Colonic mucosa (tissue), 4 donors: ENCODE measurements at regions not wholly inside any gene's neighbourhood (a gene's known extent, or its start where the extent isn't known, plus 50 kb on each side); places are given as distances from the start of the nearest gene placed in this dataset.
"Not testable (repeated sequence)": the region's sequence is repeated elsewhere in the genome, so short reads cannot be mapped to it uniquely, and the experiment has no call there.

Source experiments
- DNase-seq: peaks from one replicate; pipeline ENCODE4 v3.0.0-alpha.2; 2020
- H3K27ac ChIP-seq: fragments of 200-600 bp; one replicate; pipeline ENCODE4 v1.8.0; 2021
- H3K27me3 ChIP-seq: fragments of 200-600 bp; one replicate; pipeline ENCODE4 v1.8.0; 2021
- H3K36me3 ChIP-seq: fragments of 200-600 bp; one replicate; pipeline ENCODE4 v1.8.0; 2021
- H3K4me1 ChIP-seq: fragments of 200-600 bp; one replicate; pipeline ENCODE4 v1.8.0; 2021; ENCODE audit warnings: mild to moderate bottlenecking
- H3K4me3 ChIP-seq: fragments of 200-600 bp; one replicate; pipeline ENCODE4 v1.8.0; 2021
- H3K9ac ChIP-seq, 2 donors: one replicate each; pipeline ENCODE4 v1.7.0; 2013; ENCODE audit warnings: control low read depth in 2 of 2, low read depth in 2 of 2, low read length in 2 of 2
- H3K9me3 ChIP-seq: fragments of 200-600 bp; one replicate; pipeline ENCODE4 v1.8.0; 2021
- intact Hi-C: fragments of 100-400 bp; cut with DNase I; formaldehyde crosslinking; loops from one replicate; pipeline ENCODE4 v1.14.1; 2022
- TF ChIP-seq, protein P1 (sequence below): fragments of 200-600 bp; IDR thresholded peaks from one replicate; pipeline ENCODE4 v1.8.0; 2022; ENCODE audit warnings: antibody characterized with exemption, mild to moderate bottlenecking
- donor health status: healthy.
- donor health status: DM: no; HTN: no; CAD: no.
- donor health status: DM: no; HTN: no; CAD: no.

DNA sequence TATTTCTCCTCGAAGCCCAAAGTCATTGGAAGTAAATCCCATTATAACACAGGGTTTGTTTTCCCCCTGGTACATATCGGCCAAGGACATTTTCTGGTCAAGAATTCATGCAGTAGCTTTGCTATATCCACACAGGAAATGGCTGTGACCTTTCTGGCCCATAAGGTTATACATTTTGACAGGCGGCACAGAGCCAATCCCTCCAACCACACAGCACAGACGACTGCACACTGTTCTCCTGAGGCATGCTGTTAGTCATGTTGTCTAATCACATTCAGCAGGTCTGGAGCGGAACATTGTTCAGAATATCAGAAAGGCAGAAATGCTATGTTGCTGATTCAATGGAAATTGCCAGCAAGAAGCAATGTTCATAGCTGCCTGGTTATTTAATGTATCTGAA lies 742.3 kb upstream of the SLC8A1 start:
- TF ChIP-seq, protein P1, sequence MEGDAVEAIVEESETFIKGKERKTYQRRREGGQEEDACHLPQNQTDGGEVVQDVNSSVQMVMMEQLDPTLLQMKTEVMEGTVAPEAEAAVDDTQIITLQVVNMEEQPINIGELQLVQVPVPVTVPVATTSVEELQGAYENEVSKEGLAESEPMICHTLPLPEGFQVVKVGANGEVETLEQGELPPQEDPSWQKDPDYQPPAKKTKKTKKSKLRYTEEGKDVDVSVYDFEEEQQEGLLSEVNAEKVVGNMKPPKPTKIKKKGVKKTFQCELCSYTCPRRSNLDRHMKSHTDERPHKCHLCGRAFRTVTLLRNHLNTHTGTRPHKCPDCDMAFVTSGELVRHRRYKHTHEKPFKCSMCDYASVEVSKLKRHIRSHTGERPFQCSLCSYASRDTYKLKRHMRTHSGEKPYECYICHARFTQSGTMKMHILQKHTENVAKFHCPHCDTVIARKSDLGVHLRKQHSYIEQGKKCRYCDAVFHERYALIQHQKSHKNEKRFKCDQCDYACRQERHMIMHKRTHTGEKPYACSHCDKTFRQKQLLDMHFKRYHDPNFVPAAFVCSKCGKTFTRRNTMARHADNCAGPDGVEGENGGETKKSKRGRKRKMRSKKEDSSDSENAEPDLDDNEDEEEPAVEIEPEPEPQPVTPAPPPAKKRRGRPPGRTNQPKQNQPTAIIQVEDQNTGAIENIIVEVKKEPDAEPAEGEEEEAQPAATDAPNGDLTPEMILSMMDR = no peak
- Histone ChIP-seq H3K27ac (no peak overlapping the region), H3K9me3 (no peaks in the 10 kb centered on the region), H3K9ac (no peak overlapping the region), H3K4me1 (no peaks in the 10 kb centered on the region), H3K4me3 (no peak overlapping the region), H3K27me3 (no peaks in the 10 kb centered on the region), H3K36me3 (no peaks in the 10 kb centered on the region)
- no peak for DNase-seq
- intact Hi-C loops = no loop called here

DNA sequence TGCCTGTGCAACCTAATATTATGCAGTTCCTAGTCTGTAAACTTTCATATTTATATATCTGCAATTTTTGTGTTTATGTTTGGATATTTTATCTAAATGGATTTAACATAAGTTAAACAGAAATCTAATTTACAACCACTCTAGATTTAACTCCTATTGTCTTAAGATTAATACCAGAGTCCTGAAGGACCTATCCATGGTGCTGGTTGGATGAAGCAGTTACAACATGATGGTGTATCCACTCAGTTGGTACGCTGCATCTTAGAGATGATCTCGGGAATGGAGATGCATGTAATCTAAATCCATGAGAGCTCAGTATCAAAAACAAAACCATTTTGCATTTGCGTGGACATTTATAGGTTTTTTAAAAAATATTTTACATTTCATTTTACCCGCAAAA lies 745.9 kb upstream of the SLC8A1 start:
- no peaks in the 10 kb centered on the region for H3K27me3 ChIP-seq
- no peak for DNase-seq
- no peaks in the 10 kb centered on the region for H3K9me3 ChIP-seq
- intact Hi-C loops = no loop called here
- H3K27ac ChIP-seq = no peak overlapping the region
- TF ChIP-seq, protein P1 = no peak
- no peak overlapping the region for H3K4me3 ChIP-seq
- no peaks in the 10 kb centered on the region for H3K36me3 ChIP-seq
- no peak overlapping the region for H3K9ac ChIP-seq
- no peaks in the 10 kb centered on the region for H3K4me1 ChIP-seq

DNA sequence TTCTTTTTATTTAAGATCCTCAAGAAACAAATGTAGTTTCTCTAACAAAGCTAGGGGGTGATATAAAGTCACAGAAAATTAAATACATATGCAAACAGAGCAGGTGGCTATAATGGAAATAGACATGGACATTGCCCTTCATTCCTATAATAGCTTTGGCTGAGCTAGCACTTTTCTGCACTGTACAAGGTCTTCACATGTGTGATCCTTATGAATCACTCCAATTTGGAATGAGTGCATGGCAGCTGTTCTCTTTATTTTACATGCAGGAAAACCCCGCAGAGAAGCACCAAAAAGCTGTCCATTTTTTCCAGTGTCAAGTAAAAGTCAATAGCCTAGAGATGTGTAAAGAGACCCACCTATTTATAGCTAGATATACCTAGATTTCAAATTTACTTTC lies 747.4 kb upstream of the SLC8A1 start:
- intact Hi-C loops = no loop called here
- H3K4me3 ChIP-seq = no peak overlapping the region
- H3K36me3 ChIP-seq = no peaks in the 10 kb centered on the region
- no peak for DNase-seq
- no peak overlapping the region for H3K27ac ChIP-seq
- no peaks in the 10 kb centered on the region for H3K4me1 ChIP-seq
- H3K9me3 ChIP-seq = no peaks in the 10 kb centered on the region
- H3K27me3 ChIP-seq = no peaks in the 10 kb centered on the region
- no peak overlapping the region for H3K9ac ChIP-seq
- TF ChIP-seq, protein P1 = no peak

DNA sequence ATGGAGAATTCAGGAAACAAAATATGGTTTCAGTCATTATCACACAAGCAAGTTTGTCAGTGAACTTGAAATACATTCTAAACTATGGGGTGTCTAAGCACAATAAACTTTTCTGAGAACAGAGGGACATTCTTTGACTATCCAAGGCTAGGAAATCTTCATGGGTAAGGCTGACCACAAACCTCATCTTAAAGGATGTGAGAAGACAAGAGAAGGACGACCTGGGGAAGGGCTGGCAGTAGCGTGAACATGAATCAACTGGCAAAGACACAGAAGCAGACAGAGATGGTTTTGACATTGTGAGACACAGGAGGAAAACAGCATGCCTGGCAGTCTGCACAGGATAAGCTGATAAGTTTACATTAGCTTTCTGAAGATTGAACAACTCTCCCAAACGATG lies 752.4 kb upstream of the SLC8A1 start:
- no peak for DNase-seq
- no peak overlapping the region for H3K27ac ChIP-seq
- H3K4me3 ChIP-seq = no peak overlapping the region
- no peaks in the 10 kb centered on the region for H3K4me1 ChIP-seq
- no peaks in the 10 kb centered on the region for H3K27me3 ChIP-seq
- H3K36me3 ChIP-seq = no peaks in the 10 kb centered on the region
- no peaks in the 10 kb centered on the region for H3K9me3 ChIP-seq
- intact Hi-C loops = no loop called here
- H3K9ac ChIP-seq = no peak overlapping the region
- TF ChIP-seq, protein P1 = no peak

DNA sequence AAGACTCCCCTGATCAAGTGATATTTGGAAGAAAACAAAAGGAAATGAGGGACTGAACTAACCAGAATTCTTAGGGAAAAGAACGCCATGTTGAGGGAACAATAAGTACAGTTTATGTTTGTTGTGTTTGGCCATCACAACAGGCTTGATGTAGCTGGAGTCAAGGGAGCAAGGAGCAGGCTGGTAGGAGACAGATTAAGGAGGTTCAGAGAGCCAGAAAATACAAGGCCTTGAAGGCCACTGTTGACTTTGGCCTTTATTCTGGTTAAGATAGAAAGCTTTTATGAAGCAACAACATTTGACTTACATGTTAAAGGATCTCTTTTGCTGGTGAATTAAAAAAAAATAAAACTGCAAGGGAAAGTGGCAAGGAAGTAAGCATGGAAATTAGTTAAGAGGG lies 754.1 kb upstream of the SLC8A1 start:
- H3K4me3 ChIP-seq = no peak overlapping the region
- no peaks in the 10 kb centered on the region for H3K36me3 ChIP-seq
- no peak overlapping the region for H3K9ac ChIP-seq
- H3K4me1 ChIP-seq = no peaks in the 10 kb centered on the region
- H3K9me3 ChIP-seq = no peaks in the 10 kb centered on the region
- intact Hi-C loops = no loop called here
- no peak for DNase-seq
- H3K27me3 ChIP-seq = no peaks in the 10 kb centered on the region
- no peak overlapping the region for H3K27ac ChIP-seq
- TF ChIP-seq, protein P1 = no peak

DNA sequence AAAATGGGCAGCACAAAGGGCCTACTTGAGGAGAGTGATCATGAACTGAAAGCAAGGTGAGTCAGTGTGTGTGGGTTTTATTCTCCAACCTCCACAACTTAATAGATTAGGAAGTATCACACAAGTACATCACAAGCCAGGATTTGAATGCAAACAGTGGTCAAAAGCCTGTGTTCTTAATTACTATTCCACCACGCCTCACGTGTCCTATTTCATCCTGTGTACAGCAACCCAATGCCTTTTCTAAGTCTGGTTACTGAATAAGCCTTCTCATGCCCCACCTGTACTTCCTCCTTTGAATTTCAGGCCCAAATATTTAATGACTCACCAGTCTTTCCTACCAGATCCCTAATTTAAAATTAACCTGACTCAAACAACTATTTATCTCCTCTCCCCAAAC lies 755.7 kb upstream of the SLC8A1 start:
- Histone ChIP-seq H3K27ac (no peak overlapping the region), H3K4me1 (no peaks in the 10 kb centered on the region), H3K27me3 (no peaks in the 10 kb centered on the region), H3K4me3 (no peak overlapping the region), H3K9me3 (no peaks in the 10 kb centered on the region), H3K9ac (no peak overlapping the region), H3K36me3 (no peaks in the 10 kb centered on the region)
- TF ChIP-seq, protein P1 = no peak
- intact Hi-C loops = no loop called here
- no peak for DNase-seq

DNA sequence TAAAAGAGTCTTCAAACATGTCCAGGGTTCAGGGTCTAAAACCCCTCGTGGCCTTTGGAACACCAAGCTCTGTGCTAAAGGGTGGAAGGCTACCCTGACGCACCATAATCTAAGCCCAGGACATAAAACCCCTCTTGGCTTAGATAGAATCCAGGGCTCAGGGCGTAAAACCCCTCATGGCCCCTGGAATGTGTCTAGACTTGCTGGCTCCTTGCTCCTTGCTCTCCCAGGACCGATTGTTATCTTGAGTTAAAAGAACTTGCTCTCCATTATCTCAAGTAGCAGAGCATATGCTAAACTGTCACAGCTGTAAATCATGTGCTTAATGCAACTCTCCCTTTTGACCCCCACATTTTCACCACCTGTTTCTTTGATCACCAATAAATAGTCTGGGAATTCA lies 758.1 kb upstream of the SLC8A1 start:
- intact Hi-C loops, H3K9me3 ChIP-seq, H3K9ac ChIP-seq, DNase-seq, H3K4me3 ChIP-seq, H3K27ac ChIP-seq, H3K4me1 ChIP-seq, H3K36me3 ChIP-seq, H3K27me3 ChIP-seq: not testable (repeated sequence)
